Hepatocyte (in vitro differentiated cells): ENCODE measurements at regions not wholly inside any gene's neighbourhood (a gene's known extent, or its start where the extent isn't known, plus 50 kb on each side); places are given as distances from the start of the nearest gene placed in this dataset.

ENCODE experiments used
- EZH2phosphoT487 ChIP-seq: fragments of 200-600 bp; sonication (generic); IDR thresholded peaks from one replicate; pipeline ENCODE4 v1.6.1; 2018; ENCODE audit warnings: antibody characterized with exemption, mild to moderate bottlenecking, low read depth, moderate library complexity; ENCODE audit not compliant: unreplicated experiment, severe bottlenecking
- TF ChIP-seq, protein P1 (sequence below): fragments of 200-600 bp; sonication (generic); IDR thresholded peaks from 2 replicates; pipeline ENCODE4 v1.5.1; 2016; ENCODE audit warnings: antibody characterized with exemption, mild to moderate bottlenecking; ENCODE audit not compliant: poor library complexity

GRCh38 chr20:2213401-2213800 is 82.4 kb upstream of the TGM3 start:
- TF ChIP-seq, protein P1, sequence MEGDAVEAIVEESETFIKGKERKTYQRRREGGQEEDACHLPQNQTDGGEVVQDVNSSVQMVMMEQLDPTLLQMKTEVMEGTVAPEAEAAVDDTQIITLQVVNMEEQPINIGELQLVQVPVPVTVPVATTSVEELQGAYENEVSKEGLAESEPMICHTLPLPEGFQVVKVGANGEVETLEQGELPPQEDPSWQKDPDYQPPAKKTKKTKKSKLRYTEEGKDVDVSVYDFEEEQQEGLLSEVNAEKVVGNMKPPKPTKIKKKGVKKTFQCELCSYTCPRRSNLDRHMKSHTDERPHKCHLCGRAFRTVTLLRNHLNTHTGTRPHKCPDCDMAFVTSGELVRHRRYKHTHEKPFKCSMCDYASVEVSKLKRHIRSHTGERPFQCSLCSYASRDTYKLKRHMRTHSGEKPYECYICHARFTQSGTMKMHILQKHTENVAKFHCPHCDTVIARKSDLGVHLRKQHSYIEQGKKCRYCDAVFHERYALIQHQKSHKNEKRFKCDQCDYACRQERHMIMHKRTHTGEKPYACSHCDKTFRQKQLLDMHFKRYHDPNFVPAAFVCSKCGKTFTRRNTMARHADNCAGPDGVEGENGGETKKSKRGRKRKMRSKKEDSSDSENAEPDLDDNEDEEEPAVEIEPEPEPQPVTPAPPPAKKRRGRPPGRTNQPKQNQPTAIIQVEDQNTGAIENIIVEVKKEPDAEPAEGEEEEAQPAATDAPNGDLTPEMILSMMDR = no peak
- TF ChIP-seq EZH2phosphoT487 = no peak
